Chondrocyte (in vitro differentiated cells): ENCODE measurements at regions not wholly inside any gene's neighbourhood (a gene's known extent, or its start where the extent isn't known, plus 50 kb on each side); places are given as distances from the start of the nearest gene placed in this dataset.
A peak's percentile ranks its signal among the peaks of the same experiment; 100 is the strongest.

Experiments
- DNase-seq: peaks from one replicate; pipeline ENCODE4 v3.0.0; 2021; ENCODE audit warnings: mixed read lengths, low spot score
- H3K27ac Mint-ChIP-seq: one replicate; pipeline ENCODE4 v1.8.0; 2021; ENCODE audit warnings: mild to moderate bottlenecking, moderate library complexity, mixed read lengths; ENCODE audit not compliant: unreplicated experiment
- H3K27me3 Mint-ChIP-seq: 2 replicates; pipeline ENCODE4 v1.8.0; 2021; ENCODE audit warnings: low read depth, mixed read lengths
- H3K36me3 Mint-ChIP-seq: 2 replicates; pipeline ENCODE4 v1.8.0; 2021; ENCODE audit warnings: low read depth, mixed read lengths
- H3K4me1 Mint-ChIP-seq: 2 replicates; pipeline ENCODE4 v1.8.0; 2021; ENCODE audit warnings: low read depth, mild to moderate bottlenecking, mixed read lengths
- H3K4me3 Mint-ChIP-seq: one replicate; pipeline ENCODE4 v1.8.0; 2021; ENCODE audit warnings: mild to moderate bottlenecking, moderate library complexity, mixed read lengths; ENCODE audit not compliant: unreplicated experiment
- H3K9me3 Mint-ChIP-seq: 2 replicates; pipeline ENCODE4 v1.8.0; 2021; ENCODE audit warnings: low read depth, mixed read lengths
- TF ChIP-seq, protein P1 (sequence below): fragments of 200-600 bp; sonication (generic); IDR thresholded peaks from 2 replicates; pipeline ENCODE4 v1.5.0; 2021; ENCODE audit warnings: antibody characterized with exemption, mild to moderate bottlenecking, moderate library complexity

DNA sequence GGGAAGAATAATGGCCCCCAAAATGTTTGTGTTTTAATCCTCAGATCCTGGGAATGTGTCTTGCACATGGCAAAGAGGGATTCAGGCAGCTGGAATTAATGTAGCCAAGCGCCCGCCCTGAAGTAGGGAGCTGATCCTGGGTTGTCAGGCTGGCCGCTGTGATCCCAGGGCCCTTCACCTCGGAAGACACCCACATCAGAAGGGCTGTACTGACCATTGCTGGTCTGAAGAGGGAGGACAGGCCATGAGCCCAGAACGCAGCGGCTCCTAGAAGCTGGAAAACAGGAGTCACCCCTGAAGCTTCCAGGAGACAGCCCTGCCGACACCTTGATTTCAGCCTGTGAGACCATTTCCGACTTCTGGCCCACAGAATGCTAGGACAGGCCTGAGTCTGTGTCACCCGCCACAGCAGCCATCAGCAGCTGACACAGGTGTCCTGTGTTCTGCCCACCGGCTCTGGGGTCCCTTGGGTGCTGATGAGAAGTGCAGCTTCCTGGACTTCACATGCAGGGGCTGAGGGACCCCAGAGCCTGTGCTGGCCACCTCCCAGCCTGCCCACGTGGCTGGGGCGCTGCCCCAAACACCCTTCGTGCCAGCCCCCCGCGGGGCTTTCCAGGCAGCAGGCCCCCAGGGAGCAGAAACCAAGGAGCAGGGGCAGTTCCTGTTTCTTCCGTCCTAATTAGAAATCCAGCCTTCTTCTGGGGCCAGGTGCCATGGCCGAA lies 86.3 kb downstream of the ERMARD start:
- no peak for DNase-seq
- Mint-ChIP-seq H3K27ac (no peak overlapping the region), H3K27me3 (peaks cover 58% of the 10 kb centered on the region), H3K9me3 (peaks cover 9% of the 10 kb centered on the region), H3K36me3 (peaks cover 1% of the 10 kb centered on the region), H3K4me1 (no peaks in the 10 kb centered on the region), H3K4me3 (no peak overlapping the region)
- TF ChIP-seq, protein P1, sequence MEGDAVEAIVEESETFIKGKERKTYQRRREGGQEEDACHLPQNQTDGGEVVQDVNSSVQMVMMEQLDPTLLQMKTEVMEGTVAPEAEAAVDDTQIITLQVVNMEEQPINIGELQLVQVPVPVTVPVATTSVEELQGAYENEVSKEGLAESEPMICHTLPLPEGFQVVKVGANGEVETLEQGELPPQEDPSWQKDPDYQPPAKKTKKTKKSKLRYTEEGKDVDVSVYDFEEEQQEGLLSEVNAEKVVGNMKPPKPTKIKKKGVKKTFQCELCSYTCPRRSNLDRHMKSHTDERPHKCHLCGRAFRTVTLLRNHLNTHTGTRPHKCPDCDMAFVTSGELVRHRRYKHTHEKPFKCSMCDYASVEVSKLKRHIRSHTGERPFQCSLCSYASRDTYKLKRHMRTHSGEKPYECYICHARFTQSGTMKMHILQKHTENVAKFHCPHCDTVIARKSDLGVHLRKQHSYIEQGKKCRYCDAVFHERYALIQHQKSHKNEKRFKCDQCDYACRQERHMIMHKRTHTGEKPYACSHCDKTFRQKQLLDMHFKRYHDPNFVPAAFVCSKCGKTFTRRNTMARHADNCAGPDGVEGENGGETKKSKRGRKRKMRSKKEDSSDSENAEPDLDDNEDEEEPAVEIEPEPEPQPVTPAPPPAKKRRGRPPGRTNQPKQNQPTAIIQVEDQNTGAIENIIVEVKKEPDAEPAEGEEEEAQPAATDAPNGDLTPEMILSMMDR = no peak

DNA sequence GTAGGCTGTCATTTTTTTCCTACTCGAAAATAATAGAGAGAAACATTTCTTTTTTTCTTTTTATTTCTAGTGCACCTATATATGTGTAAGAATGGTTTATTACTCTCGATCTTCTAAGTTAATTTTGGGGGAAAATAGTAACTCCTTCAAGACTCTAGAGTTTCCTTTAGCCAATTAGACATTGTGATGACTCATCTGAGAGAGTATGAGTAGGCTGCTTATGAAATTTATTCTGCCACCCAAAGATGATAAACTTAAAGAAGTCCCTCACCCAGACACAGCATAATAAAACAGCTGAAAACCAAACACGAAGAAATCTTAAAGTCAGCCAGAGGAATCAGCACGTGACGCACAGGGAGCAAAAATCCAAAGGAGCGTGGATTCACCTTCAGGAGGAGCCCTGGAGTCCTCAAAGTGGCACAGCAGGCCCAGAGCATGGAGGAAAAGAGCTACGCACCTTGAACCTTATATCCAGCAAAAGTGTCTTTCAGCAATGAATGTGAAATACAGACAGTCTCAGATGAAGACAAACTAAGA lies 81.9 kb downstream of the ERMARD start:
- no peak for DNase-seq
- peaks cover 9% of the 10 kb centered on the region for H3K9me3 Mint-ChIP-seq
- H3K4me1 Mint-ChIP-seq = peaks cover 6% of the 10 kb centered on the region
- no peak overlapping the region for H3K27ac Mint-ChIP-seq
- TF ChIP-seq, protein P1 = no peak
- no peak overlapping the region for H3K4me3 Mint-ChIP-seq
- H3K27me3 Mint-ChIP-seq = peaks cover 55% of the 10 kb centered on the region
- H3K36me3 Mint-ChIP-seq = peaks cover 1% of the 10 kb centered on the region

DNA sequence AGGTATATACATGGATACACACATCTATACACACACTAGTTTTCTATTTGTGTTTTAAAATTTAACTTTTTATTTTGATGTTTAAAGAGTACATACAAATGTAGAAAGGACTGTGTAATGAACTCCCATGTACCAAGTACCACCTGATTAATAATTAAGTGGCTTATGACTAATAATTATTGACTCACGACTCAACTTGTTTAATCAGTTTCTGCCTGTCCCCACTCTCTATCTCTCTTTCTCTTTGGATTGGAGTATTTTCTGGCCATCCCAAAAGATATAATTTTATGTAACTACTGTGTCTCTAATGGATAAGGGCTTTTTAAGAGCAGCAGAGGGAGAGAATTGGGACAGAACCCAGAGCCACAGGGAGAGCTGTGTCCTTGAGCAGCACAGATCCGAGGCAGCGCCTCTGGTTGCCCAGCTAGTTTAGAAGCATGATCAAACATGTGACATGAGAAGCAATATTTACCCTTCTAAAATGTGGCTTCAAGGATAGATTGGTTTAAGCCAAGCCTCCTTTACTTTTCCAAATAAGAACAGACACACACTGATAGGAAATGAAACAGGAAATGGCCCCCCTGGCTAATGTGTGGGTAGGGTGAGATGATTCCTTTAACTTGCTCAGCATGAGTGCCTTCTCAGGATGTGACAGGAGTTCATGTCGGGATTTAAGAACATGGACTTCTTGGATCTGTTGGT lies 81.0 kb downstream of the ERMARD start:
- Mint-ChIP-seq H3K4me1 (peaks cover 6% of the 10 kb centered on the region), H3K36me3 (peaks cover 1% of the 10 kb centered on the region), H3K27ac (no peak overlapping the region), H3K27me3 (peaks cover 58% of the 10 kb centered on the region), H3K9me3 (peaks cover 9% of the 10 kb centered on the region), H3K4me3 (no peak overlapping the region)
- TF ChIP-seq, protein P1 = no peak
- DNase-seq = no peak

DNA sequence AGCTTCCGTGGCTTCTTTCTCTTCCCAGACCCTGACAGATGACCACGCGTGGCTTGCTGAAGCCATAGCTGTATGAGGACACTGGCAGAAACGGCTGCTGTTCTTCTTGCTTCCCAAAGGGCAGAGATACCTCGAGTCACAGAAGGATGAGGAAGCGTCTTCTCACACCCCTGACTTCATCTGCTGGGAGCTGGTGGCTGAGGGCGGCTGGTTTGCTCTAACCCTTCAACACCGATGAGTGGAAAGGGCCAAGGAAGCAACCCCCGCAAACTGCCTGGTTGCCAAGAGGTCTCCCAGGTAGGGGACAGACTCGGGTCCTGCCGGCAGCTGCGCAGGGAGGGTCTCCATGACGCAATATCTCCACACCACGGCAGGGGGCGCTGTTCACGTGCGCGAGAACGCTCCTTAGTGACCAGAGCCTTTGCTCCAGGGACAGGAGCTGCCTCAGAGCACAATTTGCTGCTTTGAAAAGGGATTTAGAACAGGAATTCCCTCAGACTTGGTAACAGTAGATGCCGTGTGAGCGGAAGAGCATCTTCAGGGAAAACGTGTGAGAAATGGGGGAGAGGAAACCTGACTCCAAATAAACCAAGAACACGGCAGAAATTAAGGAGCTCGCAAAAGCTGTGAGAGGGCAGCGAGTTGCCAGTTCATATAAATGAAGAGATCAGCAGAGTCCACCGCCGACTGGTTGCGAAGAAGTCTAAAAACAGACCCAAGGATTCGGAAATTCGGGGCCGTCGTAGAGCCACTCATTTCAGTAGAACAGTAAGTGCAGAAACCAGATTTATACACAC lies 80.2 kb downstream of the ERMARD start:
- Mint-ChIP-seq H3K36me3 (peaks cover 1% of the 10 kb centered on the region), H3K4me3 (no peak overlapping the region), H3K27me3 (peaks cover 58% of the 10 kb centered on the region), H3K4me1 (peaks cover 6% of the 10 kb centered on the region), H3K27ac (no peak overlapping the region), H3K9me3 (peaks cover 13% of the 10 kb centered on the region)
- DNase-seq = no peak
- TF ChIP-seq, protein P1 = peak; percentile 98
